Neural progenitor cell (in vitro differentiated cells): ENCODE measurements at regions not wholly inside any gene's neighbourhood (a gene's known extent, or its start where the extent isn't known, plus 50 kb on each side); places are given as distances from the start of the nearest gene placed in this dataset.

Experiments
- EZH2 ChIP-seq: fragments of 200-600 bp; sonication (generic); IDR thresholded peaks from 2 replicates; pipeline ENCODE4 v1.6.1; 2017; ENCODE audit warnings: antibody characterized with exemption, mild to moderate bottlenecking, moderate library complexity
- EZH2phosphoT487 ChIP-seq: fragments of 200-600 bp; sonication (generic); IDR thresholded peaks from 2 replicates; pipeline ENCODE4 v1.6.1; 2017; ENCODE audit warnings: antibody characterized with exemption
- TF ChIP-seq, protein P1 (sequence below): fragments of 200-600 bp; sonication (generic); IDR thresholded peaks from 2 replicates; pipeline ENCODE4 v1.5.1; 2017; ENCODE audit warnings: antibody characterized with exemption, mild to moderate bottlenecking

DNA sequence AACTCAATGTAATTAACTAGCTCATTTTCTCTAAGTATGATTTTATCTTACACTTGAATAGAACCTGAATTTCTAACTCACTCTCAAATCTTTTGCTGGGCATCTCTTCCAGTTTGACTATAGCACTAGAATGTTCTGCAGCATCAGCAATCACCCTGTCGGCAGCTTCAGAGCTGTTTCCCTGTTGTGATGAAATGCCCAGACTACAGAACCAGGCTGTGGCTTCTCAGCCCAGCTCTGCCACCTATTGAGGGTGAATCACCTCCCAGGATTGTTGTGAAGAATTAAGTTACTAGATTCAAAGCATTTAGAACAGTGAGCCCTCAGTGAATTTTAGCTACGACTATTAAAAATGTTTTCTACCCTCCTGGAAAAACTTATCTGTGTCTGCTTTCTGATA, 90.4 kb upstream of the ANKRD55 start:
- TF ChIP-seq, protein P1, sequence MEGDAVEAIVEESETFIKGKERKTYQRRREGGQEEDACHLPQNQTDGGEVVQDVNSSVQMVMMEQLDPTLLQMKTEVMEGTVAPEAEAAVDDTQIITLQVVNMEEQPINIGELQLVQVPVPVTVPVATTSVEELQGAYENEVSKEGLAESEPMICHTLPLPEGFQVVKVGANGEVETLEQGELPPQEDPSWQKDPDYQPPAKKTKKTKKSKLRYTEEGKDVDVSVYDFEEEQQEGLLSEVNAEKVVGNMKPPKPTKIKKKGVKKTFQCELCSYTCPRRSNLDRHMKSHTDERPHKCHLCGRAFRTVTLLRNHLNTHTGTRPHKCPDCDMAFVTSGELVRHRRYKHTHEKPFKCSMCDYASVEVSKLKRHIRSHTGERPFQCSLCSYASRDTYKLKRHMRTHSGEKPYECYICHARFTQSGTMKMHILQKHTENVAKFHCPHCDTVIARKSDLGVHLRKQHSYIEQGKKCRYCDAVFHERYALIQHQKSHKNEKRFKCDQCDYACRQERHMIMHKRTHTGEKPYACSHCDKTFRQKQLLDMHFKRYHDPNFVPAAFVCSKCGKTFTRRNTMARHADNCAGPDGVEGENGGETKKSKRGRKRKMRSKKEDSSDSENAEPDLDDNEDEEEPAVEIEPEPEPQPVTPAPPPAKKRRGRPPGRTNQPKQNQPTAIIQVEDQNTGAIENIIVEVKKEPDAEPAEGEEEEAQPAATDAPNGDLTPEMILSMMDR, result no peak
- TF ChIP-seq EZH2 (no peak), EZH2phosphoT487 (no peak)
